RWPE1 (cell line): ENCODE measurements at regions not wholly inside any gene's neighbourhood (a gene's known extent, or its start where the extent isn't known, plus 50 kb on each side); places are given as distances from the start of the nearest gene placed in this dataset.

Experiments
- CTCF ChIA-PET: fragments of 350-600 bp; sonication (Branson Sonifier 250); formaldehyde crosslinking; extraction: SDS; loops from one replicate; lab custom pipeline; 2021; lab: Yijun Ruan, JAX
- POLR2A ChIA-PET: fragments of 400-600 bp; formaldehyde crosslinking; extraction: SDS; loops from one replicate; lab custom pipeline; 2020; ENCODE audit warnings: antibody characterized with exemption; ENCODE audit not compliant: low non-redundant PET; lab: Yijun Ruan, JAX
- DNase-seq: peaks from one replicate; pipeline ENCODE4 v3.0.0; 2012; ENCODE audit warnings: low spot score
- H3K27ac ChIP-seq: fragments of 450-650 bp; 2 replicates; pipeline ENCODE4 v1.5.1; 2017
- TF ChIP-seq, protein P1 (sequence below): fragments of 450-650 bp; conservative IDR thresholded peaks from 2 replicates; pipeline ENCODE4 v1.5.1; 2017; ENCODE audit warnings: low read depth, mild to moderate bottlenecking

DNA sequence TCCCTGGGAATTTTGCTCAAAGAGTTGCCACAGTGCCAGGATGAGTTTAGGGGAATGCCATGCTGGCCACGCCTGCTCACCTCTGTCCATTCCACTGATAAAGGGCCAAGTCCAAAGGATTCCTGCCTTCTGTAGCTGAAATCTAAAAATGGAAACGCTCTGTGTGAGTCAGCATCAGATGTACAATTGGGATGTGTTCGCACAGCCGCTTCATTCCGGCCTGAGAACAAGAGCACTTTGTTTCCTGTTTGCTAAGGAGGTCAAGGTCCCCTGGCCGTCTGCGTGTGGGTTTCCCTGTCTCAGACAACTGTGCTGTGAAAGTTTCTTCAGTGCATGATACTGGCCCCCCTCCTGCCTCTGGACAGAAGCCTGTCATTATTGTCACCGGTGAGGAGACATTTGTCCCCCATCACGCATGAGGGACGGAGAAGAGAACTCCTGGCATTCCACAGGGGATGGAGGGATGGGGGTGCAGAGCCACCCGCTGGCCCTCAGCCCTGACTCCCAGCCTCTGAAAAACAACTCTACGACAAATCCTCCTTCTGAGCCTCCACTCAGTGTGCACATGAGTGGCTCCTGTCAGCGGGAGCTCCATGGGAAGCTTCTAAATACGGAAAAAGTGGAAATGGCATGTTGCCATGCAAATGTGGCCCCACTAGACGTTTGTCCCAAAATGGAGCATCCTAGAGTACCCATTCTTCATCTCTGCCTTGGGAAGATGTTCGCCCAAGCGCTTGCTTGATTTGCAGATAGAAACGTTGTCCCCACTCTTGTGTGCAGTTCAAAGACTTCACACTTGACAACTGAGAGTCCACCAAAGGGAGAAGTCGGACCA is 143.5 kb upstream of the AFDN start:
- DNase-seq: peak; percentile 52
- ChIA-PET POLR2A (no interaction called here), CTCF (no interaction called here)
- H3K27ac ChIP-seq: no peak overlapping the region
- TF ChIP-seq, protein P1, sequence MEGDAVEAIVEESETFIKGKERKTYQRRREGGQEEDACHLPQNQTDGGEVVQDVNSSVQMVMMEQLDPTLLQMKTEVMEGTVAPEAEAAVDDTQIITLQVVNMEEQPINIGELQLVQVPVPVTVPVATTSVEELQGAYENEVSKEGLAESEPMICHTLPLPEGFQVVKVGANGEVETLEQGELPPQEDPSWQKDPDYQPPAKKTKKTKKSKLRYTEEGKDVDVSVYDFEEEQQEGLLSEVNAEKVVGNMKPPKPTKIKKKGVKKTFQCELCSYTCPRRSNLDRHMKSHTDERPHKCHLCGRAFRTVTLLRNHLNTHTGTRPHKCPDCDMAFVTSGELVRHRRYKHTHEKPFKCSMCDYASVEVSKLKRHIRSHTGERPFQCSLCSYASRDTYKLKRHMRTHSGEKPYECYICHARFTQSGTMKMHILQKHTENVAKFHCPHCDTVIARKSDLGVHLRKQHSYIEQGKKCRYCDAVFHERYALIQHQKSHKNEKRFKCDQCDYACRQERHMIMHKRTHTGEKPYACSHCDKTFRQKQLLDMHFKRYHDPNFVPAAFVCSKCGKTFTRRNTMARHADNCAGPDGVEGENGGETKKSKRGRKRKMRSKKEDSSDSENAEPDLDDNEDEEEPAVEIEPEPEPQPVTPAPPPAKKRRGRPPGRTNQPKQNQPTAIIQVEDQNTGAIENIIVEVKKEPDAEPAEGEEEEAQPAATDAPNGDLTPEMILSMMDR: no peak

DNA sequence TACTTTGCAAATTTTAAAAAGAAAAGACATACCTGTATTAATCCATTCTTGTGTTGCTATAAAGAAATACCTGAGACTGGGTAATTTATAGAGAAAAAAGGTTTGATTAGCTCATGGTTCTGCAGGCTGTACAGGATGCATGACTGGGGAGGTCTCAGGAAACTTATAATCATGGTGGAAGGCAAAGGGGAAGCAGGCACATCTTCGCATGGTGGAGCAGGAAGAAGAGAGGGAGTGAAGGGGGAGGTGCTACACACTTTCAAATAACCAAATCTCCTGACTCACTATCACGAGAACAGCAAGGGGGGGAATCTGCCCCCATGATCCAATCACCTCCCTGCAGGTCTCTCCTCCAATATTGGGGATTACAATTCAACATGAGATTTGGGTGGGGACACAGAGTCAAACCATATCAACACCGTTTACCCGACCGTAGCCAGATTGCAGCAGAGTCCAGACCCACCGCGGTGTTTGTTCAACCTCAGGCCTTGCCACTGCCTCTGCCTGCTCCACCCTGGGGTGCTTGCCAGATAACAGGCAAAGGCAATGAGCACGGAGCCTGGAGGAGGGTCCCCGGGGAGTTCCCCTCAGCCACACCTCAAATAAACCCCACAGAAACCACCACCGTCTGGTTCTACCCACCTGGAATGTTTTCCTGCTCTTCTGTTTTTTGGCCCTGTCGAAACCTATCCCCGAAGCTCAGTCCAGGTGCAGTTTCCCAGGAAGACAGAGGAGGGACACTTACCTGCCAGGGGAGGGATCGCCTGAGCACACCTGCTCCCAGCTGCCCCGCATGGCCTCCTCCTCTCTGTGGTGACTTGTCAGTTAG is 142.2 kb upstream of the AFDN start:
- TF ChIP-seq, protein P1: no peak
- H3K27ac ChIP-seq: no peak overlapping the region
- CTCF ChIA-PET: no interaction called here
- DNase-seq: no peak
- POLR2A ChIA-PET: no interaction called here

DNA sequence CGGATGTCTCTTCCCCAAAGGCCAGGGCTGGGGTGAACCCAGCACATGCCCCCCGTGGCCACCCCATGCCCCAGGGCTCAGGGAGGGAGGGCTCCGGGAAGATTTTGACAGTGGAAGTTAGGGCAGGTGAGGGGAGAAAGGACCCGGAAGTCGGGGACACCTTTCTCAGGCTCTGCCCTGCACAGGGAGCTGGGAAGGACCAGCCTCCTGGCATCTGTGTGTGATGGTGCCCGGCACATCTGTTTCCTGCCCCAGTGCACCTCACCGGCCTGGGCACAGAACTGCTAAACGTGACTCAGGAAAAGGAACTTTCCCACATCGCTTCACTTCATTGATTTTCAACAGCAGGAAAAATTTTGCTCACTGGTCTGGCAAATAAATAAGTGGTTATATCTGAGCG is 141.1 kb upstream of the AFDN start:
- TF ChIP-seq, protein P1: no peak
- H3K27ac ChIP-seq: no peak overlapping the region
- no peak for DNase-seq
- ChIA-PET POLR2A (no interaction called here), CTCF (no interaction called here)

DNA sequence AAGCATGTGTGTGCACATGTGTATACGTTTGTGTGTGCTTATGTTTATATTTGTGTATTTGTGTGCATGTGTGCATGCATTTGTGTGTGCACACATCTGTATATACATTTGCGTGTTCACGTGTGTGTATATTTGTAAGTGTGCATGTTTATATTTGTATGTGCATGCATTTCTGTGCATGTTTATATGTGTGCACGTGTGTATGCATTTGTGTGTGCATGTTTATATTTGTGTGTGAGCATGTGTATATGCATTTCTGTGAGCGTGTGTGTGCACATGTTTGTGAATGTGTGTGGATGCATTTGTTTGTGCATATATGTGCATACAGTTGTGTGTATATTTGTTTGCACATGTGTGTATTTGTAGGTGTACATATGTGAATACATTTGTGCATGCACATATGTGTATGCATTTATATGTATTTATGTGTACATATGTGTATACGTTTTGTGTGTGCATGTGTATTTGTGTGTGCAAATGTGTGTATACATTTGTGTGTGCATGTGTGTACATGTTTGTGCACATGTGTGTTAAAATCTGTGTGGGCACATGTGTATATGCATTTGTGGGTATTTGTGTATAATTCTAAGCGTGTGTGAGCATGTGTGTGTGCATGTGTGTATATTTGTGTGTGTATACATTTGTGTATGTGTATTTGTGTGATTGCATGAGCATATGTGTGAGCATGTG is 140.4 kb upstream of the AFDN start:
- no peak for DNase-seq
- H3K27ac ChIP-seq: no peak overlapping the region
- ChIA-PET CTCF (no interaction called here), POLR2A (no interaction called here)
- TF ChIP-seq, protein P1: no peak

DNA sequence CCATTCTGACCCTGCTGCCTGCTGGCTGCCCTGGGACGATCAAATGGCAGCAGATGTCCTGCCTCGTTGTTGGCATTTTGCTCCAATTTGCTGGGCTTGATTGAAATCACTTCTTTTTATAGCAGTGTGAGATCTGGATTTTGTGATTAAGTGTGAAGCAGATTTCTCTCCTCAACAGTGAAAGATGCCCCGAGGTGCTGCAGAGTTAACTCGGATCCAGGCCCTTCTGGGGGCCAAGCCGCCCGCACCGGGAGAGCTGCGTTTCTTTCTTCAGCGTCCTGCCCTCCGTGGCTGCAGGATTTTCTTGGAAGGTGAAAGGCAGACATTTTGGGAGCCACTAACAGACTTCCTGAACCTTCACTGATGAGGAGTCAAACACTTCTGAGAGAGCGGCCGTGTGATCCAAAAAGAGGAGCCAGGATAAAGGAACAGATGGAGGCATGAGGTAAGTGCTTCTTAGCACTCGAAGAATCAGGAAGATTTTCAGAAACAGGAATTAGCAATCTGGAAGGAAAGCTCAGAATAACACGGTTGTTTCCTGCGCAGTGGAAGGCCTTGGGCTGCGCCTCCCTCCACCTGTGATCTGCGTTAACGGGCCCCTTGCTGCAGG is 139.5 kb upstream of the AFDN start:
- CTCF ChIA-PET: no interaction called here
- POLR2A ChIA-PET: no interaction called here
- TF ChIP-seq, protein P1: no peak
- no peak overlapping the region for H3K27ac ChIP-seq
- DNase-seq: no peak

DNA sequence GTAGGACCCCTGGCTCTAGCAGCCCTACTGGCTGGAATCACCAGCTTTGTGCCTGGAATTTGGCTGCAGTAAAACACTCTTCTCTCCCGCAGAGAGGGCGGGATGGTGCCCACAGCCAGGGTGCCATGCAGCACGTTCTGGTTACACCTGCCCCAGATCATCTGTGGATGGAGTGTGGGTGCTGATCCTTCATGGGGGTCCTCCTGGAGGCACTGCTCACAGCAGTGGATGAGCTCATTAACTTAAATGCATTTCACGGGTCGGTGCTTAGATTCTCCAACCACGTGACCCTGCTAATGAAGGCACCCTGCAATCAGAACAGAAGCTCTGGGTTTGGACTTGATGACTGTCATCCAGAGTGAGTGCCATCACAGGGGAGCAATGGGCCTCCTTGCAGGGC is 138.6 kb upstream of the AFDN start:
- DNase-seq: no peak
- no peak overlapping the region for H3K27ac ChIP-seq
- TF ChIP-seq, protein P1: no peak
- CTCF ChIA-PET: no interaction called here
- POLR2A ChIA-PET: no interaction called here
